Sigmoid colon (tissue), 6 donors: ENCODE measurements at regions not wholly inside any gene's neighbourhood (a gene's known extent, or its start where the extent isn't known, plus 50 kb on each side); places are given as distances from the start of the nearest gene placed in this dataset.

Experiments
- DNase-seq: peaks from one replicate; pipeline ENCODE4 v3.0.0-alpha.2; 2019
- H3K27ac ChIP-seq, 4 donors: fragments of 200-600 bp; sonication (generic); one replicate each; pipeline ENCODE4 v1.5.1; 2016 to 2019; ENCODE audit warnings: mild to moderate bottlenecking in 1 of 4
- H3K27me3 ChIP-seq, 3 donors: fragments of 200-600 bp; sonication (generic); one replicate each; pipeline ENCODE4 v1.5.1; 2019; ENCODE audit warnings: mild to moderate bottlenecking in 1 of 3
- H3K36me3 ChIP-seq, 4 donors: fragments of 200-600 bp; sonication (generic); one replicate each; pipeline ENCODE4 v1.5.1; 2016 to 2019
- H3K4me1 ChIP-seq, 4 donors: fragments of 200-600 bp; sonication (generic); one replicate each; pipeline ENCODE4 v1.5.1; 2017 to 2019
- H3K4me3 ChIP-seq, 4 donors: fragments of 200-600 bp; sonication (generic); one replicate each; pipeline ENCODE4 v1.5.1; 2017 to 2019; ENCODE audit warnings: mild to moderate bottlenecking in 2 of 4, moderate library complexity in 1 of 4
- H3K9me3 ChIP-seq, 4 donors: fragments of 200-600 bp in 3 of 4; sonication (generic) in 3 of 4; one replicate each; pipeline versions ENCODE4 v1.5.1 to v1.6.1; 2013 to 2019
- EP300 ChIP-seq, 4 donors: sonication (generic); formaldehyde crosslinking; IDR thresholded peaks; one replicate each; pipeline ENCODE4 v1.6.1; 2017; ENCODE audit warnings: antibody characterized with exemption in 4 of 4
- POLR2A ChIP-seq, 2 donors: fragments of 450-650 bp; IDR thresholded peaks; one replicate each; pipeline ENCODE4 v1.6.1; 2016; ENCODE audit warnings: antibody characterized with exemption in 2 of 2, mild to moderate bottlenecking in 2 of 2, moderate library complexity in 2 of 2
- POLR2AphosphoS5 ChIP-seq, 4 donors: sonication (generic); formaldehyde crosslinking; IDR thresholded peaks; one replicate each; pipeline ENCODE4 v1.6.1; 2017; ENCODE audit warnings: antibody characterized with exemption in 4 of 4
- WGBS, 2 donors: extraction: QIAGEN DNeasy Blood & Tissue Kit; methylation state at CpG; one replicate each; pipeline ENCODE4 v1.1.7; 2013; 5-methylcytosine and 5-hydroxymethylcytosine counted together
- intact Hi-C: fragments of 100-400 bp; cut with DNase I; formaldehyde crosslinking; loops from one replicate; pipeline ENCODE4 v1.15.1; 2023
- TF ChIP-seq, protein P1 (sequence below), 4 experiments: fragments of 450-650 bp in 3 of 4; fragments of 200-600 bp in 1 of 4; IDR thresholded peaks; one replicate each; pipeline ENCODE4 v1.5.1; 2016 to 2019; ENCODE audit warnings: antibody characterized with exemption in 4 of 4, mild to moderate bottlenecking in 3 of 4, moderate library complexity in 2 of 4
- donor health status: healthy with polysubstance abuse.
- donor health status: healthy.

DNA sequence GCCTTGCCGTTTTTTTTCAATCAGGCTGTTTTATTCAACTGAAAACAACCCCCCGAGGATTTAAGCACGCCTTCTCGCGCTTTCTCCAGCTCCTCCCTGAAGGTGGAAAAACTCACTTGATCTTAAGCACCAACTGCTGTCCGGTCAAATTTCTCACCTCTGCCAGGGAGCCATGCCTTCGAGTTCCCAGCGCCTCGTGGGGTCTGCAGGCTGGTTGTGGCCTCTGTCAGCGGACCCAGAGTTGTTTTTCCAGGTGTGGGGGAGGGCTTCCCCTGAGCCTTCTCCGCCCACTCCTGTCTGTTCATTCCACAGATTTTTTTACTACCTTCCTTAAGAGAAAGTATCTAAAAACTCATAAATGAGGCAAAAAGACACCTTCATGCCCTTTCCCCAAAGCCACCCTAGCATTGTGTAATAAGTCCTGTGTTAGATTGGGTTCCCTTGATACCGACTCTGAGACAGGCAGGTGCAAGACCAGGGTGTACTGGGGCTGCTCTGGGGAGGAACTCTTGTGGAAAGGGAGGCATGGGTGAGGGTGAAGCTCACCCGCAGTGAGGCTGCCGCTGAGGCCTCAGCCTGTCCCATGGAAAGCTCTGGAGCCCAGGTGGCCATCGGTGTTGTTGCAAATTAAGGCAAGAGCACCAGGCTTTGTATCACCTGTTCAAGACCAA lies 101.6 kb downstream of the AXIN2 start:
- H3K4me3 ChIP-seq = no peak overlapping the region
- DNase-seq = peak; percentile 38
- peaks cover 0 to 18% (median 16%) of the 10 kb centered on the region in 4 donors for H3K4me1 ChIP-seq
- WGBS, 2 donors = 63 to 71% methylated on average over 15 of the region's 15 CpGs
- no peak for TF ChIP-seq POLR2AphosphoS5 (IDR thresholded peaks at IDR 0.05)
- TF ChIP-seq POLR2A (IDR thresholded peaks at IDR 0.05) = no peak
- TF ChIP-seq EP300 (IDR thresholded peaks at IDR 0.05) = no peak
- TF ChIP-seq, protein P1, sequence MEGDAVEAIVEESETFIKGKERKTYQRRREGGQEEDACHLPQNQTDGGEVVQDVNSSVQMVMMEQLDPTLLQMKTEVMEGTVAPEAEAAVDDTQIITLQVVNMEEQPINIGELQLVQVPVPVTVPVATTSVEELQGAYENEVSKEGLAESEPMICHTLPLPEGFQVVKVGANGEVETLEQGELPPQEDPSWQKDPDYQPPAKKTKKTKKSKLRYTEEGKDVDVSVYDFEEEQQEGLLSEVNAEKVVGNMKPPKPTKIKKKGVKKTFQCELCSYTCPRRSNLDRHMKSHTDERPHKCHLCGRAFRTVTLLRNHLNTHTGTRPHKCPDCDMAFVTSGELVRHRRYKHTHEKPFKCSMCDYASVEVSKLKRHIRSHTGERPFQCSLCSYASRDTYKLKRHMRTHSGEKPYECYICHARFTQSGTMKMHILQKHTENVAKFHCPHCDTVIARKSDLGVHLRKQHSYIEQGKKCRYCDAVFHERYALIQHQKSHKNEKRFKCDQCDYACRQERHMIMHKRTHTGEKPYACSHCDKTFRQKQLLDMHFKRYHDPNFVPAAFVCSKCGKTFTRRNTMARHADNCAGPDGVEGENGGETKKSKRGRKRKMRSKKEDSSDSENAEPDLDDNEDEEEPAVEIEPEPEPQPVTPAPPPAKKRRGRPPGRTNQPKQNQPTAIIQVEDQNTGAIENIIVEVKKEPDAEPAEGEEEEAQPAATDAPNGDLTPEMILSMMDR (IDR thresholded peaks at IDR 0.05) = no peak
- no peaks in the 10 kb centered on the region for H3K27me3 ChIP-seq
- no peaks in the 10 kb centered on the region for H3K36me3 ChIP-seq
- peak overlapping the region in 1 of 4 donors; percentile 32 for H3K27ac ChIP-seq
- intact Hi-C loops = loop anchor here (10.0 kb wide), 2 partner anchors 95 to 155 kb away; no protein-coding TSS in a partner anchor
- H3K9me3 ChIP-seq = no peaks in the 10 kb centered on the region

DNA sequence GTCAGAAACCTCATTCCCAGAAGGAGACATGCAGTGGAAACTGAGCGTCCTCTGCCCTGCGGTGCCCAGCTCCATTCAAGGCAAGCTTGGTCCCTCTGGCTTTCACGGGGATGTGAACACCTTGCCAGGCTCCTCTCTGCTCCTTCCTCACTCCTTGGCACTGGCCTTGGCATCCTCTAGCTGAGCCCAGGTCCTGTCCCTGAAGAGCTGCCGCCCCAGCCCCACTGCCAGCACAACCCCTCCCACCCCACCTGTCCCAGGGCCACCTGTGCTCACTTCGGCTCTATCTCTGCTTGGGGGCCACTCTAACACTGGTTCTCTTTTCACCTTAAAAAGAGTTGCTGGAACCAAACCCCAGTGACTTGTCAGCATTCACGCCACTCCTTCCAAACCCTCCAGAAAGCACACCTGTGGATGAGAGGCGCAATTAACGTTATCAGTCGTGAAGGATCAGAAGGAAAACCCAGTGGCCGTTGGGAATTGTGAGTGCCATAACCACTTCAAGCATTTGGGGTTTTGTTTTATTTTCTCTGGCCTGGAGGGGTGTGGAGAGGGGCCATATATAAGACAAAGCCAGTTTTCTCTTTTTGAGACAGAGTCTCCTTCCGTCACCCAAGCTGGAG lies 103.7 kb downstream of the AXIN2 start:
- intact Hi-C loops = loop anchor here (10.0 kb wide), 2 partner anchors 97 to 153 kb away; no protein-coding TSS in a partner anchor
- 16 to 65% methylated on average over 11 of the region's 11 CpGs for WGBS, 2 donors
- Histone ChIP-seq H3K4me1 (peaks cover 0 to 18% (median 16%) of the 10 kb centered on the region in 4 donors), H3K36me3 (no peaks in the 10 kb centered on the region), H3K9me3 (no peaks in the 10 kb centered on the region), H3K27me3 (no peaks in the 10 kb centered on the region), H3K4me3 (no peak overlapping the region), H3K27ac (no peak overlapping the region)
- TF ChIP-seq POLR2AphosphoS5 (IDR thresholded peaks at IDR 0.05) (no peak), EP300 (IDR thresholded peaks at IDR 0.05) (no peak), POLR2A (IDR thresholded peaks at IDR 0.05) (no peak)
- TF ChIP-seq, protein P1 (IDR thresholded peaks at IDR 0.05) = no peak
- DNase-seq = no peak

DNA sequence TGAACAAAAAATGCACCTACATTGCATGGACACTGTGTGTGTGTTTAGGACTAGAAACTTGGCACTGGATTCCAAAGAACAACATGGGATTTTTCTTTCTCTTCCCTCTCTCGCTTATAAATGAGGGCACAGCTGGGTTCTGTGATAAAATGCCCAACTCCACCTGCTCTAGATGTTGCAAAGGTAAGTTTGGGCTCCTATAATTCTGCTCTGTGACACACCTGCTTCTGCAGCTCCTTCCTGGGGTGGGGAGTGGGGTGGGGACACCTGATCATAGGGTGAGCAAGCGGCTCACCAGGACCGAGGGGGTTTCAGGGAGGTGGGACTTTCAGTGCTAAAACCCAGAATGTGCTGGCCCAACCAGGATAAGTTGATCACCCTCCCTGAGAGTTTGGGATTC lies 104.3 kb downstream of the AXIN2 start:
- intact Hi-C loops = loop anchor here (10.0 kb wide), 2 partner anchors 98 to 152 kb away; no protein-coding TSS in a partner anchor

DNA sequence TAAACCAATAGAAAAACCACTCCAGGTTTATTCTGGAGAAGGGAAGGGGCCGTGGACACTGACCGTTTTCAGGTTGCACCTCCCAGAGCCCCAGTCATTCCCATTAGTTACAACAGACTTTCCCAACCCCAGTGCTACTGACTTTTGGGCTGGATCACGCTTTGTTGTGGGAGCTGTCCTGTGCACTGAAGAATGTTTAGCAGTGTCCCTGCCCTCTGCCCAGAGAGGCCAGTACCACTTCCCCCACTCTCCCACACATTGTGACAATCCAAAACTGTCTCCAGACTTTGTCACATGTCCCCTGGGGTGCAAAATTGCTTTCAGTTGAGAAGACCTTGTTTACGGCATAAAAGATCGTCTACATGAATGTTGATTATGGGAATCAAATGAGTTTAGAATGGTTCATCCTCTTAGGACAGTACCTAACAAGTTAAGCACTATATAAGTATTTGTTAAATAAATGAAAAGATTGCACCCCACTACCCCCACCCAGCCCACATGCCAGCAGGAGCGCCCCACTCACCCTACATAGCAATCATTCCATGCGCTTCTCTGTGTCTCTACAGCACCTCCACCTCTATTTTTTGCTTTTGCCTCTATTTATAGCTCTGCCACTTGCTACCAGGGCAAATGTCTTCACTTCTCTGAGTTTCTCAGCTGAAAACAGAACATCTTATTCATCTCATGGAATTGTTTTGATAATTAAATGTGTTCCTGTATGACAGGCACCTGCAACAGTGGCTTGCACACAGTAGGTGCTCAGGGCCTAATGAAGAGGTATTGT lies 104.9 kb downstream of the AXIN2 start:
- no peak for DNase-seq
- Histone ChIP-seq H3K9me3 (no peaks in the 10 kb centered on the region), H3K36me3 (no peaks in the 10 kb centered on the region), H3K4me1 (peaks cover 0 to 18% (median 16%) of the 10 kb centered on the region in 4 donors), H3K27ac (peak overlapping the region in 2 of 4 donors; percentile 12 to 53), H3K27me3 (no peaks in the 10 kb centered on the region), H3K4me3 (no peak overlapping the region)
- TF ChIP-seq EP300 (IDR thresholded peaks at IDR 0.05) (no peak), POLR2AphosphoS5 (IDR thresholded peaks at IDR 0.05) (no peak), POLR2A (IDR thresholded peaks at IDR 0.05) (no peak)
- TF ChIP-seq, protein P1 (IDR thresholded peaks at IDR 0.05) = no peak
- intact Hi-C loops = loop anchor here (10.0 kb wide), 2 partner anchors 98 to 152 kb away; no protein-coding TSS in a partner anchor
- 50 to 70% methylated on average over 7 of the region's 7 CpGs for WGBS, 2 donors

More for the DNA sequence above, 104.3 kb downstream of the AXIN2 start:
- DNase-seq = no peak
- Histone ChIP-seq H3K27ac (peak overlapping the region in 1 of 4 donors; percentile 53), H3K4me1 (peaks cover 0 to 18% (median 16%) of the 10 kb centered on the region in 4 donors), H3K27me3 (no peaks in the 10 kb centered on the region), H3K4me3 (no peak overlapping the region), H3K36me3 (no peaks in the 10 kb centered on the region), H3K9me3 (no peaks in the 10 kb centered on the region)
- WGBS, 2 donors = 16 to 62% methylated on average over 3 of the region's 3 CpGs
- TF ChIP-seq, protein P1 (IDR thresholded peaks at IDR 0.05) = no peak
- TF ChIP-seq EP300 (IDR thresholded peaks at IDR 0.05) (no peak), POLR2AphosphoS5 (IDR thresholded peaks at IDR 0.05) (no peak), POLR2A (IDR thresholded peaks at IDR 0.05) (no peak)
